Endothelial cell of hepatic sinusoid (primary cell): ENCODE measurements at regions not wholly inside any gene's neighbourhood (a gene's known extent, or its start where the extent isn't known, plus 50 kb on each side); places are given as distances from the start of the nearest gene placed in this dataset.

Experiments used
- in situ Hi-C: cut with HindIII; loops from 2 replicates; pipeline ENCODE4 v1.10.0; 2017; ENCODE audit warnings: low sequenced_read_pairs

DNA sequence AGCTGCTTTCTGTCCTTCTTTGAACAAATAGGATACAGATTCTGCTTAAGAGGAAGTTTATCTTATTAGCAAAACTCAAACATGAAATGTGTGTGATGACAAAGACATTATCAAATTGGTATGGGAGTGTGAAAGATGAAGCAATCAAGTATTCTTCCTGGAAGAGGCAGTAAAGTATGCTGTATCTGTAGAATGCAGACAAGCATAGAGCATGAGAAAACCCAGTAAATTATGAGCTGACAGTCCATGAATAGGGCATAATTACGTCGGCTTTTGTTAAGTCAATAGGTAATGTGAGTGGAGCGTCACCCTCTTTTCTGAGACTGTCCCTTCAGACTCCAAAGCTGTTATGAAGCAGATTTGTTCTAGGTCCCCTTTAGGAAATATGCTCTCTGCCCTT lies 458.6 kb upstream of the NWD2 start:
- in situ Hi-C loops = no loop called here

DNA sequence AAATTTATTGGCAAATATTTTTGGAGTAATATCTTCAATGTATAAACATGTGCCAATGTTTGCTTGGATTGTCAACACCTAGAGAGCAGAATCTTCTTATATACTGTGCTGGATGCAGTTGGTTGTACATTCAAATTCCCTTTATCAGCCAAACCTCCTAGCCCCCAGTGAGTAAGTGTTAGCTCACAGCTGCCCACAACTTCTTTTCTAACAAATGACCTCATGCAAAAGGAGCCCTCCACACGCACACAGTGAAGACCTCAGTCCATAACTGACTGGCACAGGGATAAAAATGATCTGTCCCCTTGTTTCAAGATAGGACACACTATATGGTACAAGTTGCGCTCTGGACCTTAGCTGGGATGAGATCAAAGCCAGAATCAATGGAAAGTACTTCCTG lies 458.0 kb upstream of the NWD2 start:
- in situ Hi-C loops = no loop called here

DNA sequence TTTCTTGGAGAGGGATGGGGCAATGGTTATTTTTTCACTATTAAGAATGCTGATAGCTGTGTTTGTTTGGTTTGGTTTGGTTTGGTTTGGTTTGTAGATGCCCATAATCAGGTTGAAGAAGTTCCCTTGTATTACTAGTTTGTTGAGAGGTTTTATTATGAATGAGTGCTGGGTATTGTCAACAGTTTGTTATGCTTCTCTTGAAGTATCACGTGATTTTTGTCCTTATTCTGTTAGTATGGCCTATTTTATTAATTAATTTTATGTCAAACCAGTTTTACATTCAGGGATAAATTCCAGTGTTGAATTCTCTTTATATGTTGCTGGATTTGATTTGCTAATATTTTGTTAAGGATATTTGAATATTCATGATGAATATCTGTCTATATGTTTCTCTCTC lies 449.8 kb upstream of the NWD2 start:
- in situ Hi-C loops = no loop called here

DNA sequence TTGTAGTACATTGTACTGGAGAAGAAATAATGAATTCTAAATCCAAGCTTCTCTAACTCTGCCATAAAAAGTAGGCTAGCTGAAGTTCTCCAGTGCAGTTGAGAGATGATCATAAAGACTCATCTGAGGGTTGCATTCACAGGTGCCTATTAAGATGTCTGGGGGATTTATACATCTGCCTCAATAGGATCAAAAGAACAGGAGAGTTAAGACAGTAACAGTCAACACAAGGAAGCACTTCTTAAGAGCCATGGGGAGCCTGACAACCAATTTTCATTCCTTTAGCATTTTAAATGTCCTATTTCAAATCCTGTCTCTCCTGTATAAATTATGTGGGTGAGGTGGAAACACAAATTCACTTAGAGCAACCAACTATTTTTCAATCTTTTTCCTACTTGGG lies 432.4 kb upstream of the NWD2 start:
- in situ Hi-C loops = no loop called here

DNA sequence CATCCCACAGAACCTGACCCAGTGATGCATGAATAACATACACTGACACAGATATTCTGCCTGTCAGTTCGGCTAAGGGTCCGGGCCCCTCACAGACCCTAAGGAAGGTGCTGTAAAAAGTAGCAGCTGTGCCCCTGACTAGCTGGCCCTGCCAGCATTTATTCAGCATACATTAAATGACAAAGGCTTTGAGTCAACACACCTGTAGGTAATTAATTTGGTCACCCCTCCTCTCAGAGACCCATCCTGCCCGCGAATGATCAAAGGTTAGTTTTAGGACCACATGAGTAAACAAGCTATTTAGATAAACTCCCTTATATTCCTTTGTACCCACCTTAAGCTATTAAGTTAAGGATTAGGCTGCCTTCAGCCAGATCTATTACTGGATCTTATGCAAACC lies 429.0 kb upstream of the NWD2 start:
- in situ Hi-C loops = no loop called here

DNA sequence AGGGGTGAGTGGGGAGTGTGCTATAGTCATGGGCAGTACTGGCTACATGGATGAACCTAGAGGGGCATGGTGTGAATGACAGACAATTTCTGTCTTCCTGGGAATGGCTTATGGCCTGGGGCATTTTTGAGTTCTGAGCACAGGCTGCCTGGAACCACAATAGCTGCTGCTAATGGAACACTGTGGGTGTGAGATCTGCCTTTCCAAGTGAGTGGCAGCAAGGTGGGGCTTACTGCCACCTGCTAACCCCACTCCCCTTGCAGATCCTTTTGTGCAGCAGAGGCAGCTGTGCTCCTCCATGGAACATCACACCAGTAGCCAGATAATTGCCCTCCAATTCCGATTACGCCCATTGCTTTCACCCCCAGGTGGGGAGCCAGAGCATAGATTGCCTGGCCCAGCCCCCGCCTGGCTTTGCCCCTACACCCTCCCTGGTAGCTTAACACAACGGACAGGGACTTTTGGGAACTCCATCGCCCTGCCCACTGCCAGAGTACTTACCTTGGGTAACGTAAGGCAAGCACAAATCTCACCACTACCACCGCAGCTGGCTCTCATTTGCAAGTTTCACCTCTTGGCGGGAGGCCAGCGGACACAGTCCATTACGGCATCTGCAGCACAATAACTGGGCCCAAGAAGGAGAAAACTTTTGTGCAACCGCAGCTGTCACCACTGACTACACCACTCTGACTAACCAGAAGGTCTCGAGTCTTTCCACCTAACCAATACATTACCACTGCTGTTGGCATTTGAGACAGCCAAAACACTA lies 421.2 kb upstream of the NWD2 start:
- in situ Hi-C loops = no loop called here

DNA sequence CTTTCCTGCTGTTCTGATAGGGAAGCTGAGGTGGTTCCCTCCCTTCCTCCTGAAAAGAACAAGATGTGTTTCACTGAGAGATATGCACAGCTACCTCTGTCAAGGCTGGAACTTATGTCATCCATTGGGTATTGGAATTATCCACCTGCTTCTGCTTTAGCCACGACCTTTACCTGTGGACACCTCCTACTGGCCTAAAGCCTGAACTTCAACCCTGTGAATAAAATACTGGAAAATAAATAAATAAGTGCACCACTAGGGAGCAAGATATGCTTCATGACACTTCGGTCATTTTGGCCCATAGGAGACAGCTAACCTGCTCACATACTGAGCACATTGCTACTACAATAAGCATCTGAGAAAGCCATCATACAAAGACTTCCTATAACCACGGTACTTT lies 419.9 kb upstream of the NWD2 start:
- in situ Hi-C loops = no loop called here

DNA sequence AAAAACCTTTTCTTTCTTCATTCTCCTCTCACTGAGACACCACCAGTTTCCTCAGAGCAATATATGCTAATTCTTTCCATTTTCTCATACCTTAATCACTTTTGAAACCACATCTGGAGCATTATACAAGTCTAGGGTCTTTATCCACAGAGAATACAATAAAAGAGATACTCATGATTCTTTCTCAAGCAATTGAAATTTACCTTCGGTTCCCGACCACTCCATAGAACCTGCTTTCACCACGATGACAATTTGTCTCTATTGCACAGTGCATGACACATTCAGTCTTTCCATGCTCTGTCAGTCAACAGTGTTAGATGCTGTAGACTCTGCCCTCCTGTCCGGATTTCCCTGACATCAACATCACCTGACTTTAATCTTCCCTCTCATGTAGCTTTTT lies 409.3 kb upstream of the NWD2 start:
- in situ Hi-C loops = no loop called here

DNA sequence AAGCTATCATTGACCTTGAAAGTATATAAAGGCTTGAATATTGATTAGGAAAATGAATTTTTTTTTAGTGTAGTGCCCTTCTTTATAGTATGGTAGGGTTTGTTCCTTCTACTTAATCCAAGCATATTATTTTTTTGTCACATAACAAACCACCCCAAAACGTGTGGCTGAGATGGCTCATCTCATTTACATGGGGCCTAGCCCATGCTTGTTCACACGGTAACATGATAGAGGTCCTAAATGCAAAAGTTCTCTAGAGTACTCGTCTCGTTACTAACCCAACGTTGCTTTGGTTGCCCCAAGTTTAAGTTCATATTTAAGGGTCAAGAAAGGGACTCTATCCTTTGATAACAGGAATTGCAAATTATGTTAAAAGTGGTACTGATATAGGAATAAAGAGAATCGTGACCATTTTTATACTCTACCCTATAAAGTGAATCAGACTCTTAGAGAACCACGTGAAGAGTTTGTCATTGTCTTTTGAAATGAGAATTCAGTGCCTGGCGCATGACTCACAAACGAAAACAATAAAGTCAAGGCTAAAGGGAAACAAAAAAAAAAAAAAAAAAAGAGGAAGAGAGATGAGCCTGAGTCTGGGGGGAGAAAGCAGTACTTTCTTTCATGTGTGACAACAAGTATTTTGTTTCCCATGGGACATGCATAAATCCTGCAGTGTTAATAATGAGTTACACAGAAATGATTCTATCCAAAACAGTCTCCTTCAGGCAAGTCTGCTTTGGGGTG lies 402.8 kb upstream of the NWD2 start:
- in situ Hi-C loops = no loop called here

DNA sequence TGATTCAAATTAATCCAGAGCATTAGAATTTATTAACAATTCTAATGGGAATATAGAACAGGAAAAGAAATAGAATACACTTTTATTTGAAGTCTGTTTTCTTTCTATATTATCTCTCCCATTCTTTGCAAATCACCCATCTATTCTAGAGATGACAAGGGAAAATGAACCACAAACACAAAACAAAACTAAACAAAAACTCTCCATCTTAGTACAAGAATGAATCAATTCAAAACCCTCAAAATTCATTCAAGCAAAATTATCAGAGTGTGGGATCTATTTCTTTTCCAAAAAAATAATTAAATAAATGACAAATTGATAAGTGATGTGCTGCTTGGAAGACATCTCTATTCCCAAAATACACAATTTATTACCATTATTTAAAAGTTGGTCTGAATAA lies 400.1 kb upstream of the NWD2 start:
- in situ Hi-C loops = no loop called here

DNA sequence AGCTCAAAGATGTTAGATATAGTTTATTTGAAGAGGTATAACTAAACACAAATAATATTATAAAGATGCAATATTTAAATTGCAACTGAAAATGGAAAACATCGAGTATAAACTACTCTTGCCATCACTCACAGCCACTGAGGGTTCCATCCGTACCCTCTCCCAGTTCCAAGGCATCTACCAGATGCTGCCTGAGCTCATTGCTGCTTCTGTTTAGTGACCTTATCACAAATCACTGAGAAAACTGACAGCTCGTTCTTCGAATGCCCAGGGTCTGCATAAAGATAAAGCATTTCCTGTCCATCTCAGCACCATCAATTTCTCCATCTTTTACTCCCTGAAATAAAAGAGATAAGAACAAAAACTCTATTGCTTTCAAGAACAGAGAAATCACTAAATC lies 391.7 kb upstream of the NWD2 start:
- in situ Hi-C loops = no loop called here

DNA sequence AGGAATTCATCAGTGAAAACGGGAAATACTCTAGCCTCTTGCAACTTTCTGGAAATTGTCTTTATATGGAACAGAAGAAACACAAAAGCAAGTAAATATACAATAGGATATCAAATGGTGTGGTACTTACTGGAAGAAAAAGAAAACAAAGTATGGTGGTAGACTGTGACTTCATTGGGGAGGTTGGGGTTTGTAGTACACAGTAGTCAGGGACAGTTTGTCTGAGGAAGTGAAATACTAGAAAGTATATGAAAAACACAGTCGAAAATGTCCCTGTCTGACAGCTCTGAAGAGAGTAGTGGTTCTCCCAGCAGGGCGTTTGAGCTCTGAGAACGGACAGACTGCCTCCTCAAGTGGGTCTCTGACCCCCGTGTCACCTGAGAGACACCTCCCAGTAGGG lies 390.0 kb upstream of the NWD2 start:
- in situ Hi-C loops = no loop called here

DNA sequence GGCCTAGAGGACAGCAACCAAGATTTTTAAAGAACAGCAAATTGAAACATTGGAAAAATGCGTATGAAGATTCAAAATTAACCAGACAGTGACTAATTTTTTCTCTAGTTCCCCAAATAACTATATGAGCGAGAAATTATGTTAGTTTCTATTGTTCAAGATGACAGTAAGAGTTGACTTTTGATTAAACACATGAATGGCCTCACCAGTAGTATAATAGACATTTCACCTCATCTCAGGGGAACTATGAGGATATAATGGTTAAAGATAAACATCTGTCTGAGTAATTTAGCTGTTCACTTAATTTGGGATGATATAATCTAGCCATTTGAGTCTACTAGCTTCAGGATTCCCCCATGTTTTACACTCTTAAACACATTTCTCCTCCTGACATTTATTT lies 380.9 kb upstream of the NWD2 start:
- in situ Hi-C loops = no loop called here

DNA sequence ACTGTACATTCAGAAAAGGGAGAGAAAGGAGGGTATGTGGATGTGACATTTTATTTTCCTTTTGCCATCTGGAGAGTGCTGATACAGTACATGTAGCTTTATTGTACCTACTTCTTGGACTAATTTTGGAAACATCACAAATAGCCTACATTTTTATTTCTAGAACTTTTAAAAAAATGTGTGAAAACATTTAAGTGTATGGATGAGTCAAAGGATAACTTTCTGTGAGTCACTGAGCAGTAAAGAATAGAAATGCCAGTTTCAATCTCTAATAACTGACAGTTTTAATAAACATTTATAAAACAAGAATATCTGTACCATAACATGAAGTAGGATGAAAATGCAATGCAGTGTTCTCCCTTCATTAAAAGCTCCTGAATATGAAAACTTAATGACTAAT lies 374.4 kb upstream of the NWD2 start:
- in situ Hi-C loops = no loop called here

DNA sequence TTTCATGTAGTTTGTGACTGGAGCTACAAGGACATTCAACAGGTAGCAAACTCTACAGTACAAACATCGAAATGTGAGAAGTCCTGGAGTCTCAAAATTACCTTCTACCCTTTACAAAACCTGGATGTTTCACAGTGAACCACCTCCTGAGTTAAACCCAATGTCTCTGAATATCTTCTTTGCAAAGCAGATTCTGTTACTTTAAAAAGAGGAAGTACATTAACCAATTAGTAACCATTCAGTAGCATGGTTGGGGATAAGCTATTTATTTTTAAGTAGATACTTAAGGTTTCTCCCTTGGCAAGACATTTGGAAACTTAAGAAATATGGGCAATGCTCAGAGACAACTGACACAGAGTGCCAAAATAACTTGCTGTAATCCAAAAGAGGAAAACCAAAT lies 371.9 kb upstream of the NWD2 start:
- in situ Hi-C loops = no loop called here

DNA sequence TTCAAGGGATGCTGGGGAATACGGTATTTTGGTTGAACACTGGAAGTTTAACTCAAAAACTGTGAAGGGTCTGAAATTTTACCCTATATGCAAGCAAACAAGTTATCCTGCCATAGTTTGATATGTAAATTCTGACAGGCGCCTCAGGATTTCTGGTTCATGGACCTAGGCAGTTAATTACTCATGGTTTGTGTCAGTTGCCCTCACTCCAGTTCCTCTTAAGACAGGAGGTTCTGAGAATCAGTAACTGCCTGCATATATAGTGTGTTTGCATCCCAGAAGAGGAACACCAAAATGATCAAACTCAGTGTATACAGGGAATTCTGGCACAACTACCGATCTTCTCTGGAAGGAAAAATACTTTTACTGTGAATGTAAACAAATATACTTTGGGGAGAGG lies 360.4 kb upstream of the NWD2 start:
- in situ Hi-C loops = no loop called here

DNA sequence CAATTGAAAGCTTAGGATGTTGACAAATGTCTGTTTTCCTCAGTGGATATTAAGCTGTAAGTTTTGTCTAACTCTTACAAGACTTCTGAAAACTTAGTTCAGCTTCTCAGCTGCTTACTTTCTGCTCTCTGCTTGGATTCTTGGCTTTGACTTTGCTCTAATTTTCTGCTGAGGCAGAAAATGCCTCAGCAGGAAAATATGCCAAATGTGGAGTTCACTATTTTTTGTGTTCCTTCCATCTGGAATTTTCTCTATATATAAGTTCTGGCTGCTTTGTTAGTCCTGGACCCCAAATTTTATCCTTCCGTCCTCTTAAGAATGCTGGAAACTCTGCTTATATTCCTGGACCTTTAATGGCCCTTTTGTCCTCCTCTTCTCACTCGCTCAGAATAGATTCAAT lies 352.6 kb upstream of the NWD2 start:
- in situ Hi-C loops = no loop called here

DNA sequence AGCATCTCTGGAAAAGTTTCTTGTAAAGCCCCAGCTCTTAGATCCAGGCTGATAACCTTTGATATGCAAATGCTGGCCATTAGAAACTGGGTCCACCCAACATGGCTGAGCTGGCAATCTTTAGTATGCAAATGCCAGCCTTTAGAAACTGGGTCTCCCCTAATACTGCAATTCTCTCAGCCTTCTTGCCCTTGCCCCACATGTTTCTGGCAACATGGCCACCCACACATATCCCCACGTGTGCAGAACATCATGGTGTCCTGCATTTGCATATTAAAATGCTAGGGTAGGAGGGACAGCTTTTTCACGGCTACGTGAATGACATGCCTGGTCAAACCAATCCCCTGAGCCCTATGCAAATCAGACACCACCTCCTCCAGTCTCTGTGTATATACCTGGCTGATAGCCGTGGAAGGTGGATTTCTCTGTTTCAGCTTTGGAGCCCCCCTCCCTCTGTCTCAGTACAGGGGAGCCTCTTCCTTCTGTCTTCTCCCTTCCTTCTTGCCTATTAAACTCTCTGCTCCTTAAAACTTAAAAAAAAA lies 344.0 kb upstream of the NWD2 start:
- in situ Hi-C loops = no loop called here

DNA sequence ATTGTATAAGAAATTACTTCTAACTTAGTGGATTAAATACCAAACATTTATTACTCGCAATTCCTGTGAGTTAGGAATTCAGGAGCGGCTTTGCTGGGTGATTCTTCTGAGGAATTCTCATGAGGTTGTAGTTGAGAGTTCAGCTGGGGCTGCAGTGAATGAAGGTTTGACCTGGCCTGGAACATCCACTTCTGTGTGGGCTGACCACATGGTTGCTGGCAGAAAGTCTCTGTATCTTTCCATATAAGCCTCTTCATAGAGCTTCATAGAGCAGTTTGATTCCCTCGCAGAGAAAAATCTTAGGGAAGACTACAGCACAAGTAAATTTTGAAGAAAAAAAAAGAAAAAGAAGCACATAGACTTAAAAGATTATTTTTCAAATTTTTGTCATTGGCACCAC lies 339.7 kb upstream of the NWD2 start:
- in situ Hi-C loops = no loop called here

DNA sequence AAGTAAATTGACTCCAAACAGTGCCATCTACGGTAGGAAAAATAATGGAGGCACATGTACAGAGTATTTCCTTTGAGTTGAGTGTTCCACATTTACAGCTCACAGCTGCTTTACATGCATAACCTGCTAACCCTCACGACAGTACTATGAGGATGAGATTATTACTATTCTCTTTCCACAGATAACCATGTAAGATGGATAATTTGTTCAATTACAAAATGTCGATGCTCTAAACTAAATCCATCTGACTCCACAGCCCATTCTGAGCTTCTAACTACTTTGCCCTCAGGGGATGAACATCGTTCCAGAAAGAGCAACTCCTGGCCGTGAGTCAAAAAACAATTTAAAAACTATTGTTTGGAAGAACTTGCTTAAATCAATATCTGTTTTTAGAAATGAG lies 330.4 kb upstream of the NWD2 start:
- in situ Hi-C loops = no loop called here

DNA sequence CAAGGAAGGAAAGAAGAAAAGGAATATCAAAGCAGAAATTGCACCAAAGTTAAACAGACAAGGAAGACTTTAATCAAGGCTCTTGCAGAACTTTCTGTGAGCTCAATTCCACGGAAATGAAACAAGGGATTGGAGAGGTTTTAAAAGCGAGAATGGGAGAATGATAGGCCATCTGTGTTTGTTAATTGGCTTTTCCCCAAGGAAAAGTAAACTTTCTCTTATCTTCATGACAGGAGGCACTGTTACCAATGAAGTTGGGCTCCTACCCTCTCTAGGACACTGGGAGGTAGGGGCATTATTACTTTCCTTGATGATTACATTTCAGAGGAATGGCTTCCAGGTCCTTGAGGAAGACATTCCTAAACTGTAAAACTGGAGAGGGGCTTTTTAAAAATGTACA lies 328.8 kb upstream of the NWD2 start:
- in situ Hi-C loops = no loop called here

DNA sequence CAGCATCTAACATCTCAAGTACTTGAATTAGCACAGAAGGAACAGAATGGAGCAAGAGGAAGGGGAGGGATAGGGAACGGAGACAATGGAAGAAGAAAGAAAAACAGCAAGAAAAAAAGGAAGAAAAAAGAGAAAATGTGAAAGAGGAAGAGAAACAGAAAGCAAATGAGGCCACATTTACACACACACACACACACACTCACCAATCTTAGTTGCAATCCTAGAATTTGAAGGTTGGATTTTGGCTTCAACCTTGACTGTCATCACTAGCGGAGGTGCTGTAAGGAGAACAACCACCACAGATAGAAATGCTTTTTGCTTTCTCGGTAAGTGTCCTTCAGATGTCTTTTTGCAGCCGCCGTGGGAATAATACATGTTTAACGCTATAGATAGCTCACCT lies 327.1 kb upstream of the NWD2 start:
- in situ Hi-C loops = no loop called here
